IPS DF 6.9 (cell line): ENCODE measurements at regions not wholly inside any gene's neighbourhood (a gene's known extent, or its start where the extent isn't known, plus 50 kb on each side); places are given as distances from the start of the nearest gene placed in this dataset.
"Not testable (repeated sequence)": the region's sequence is repeated elsewhere in the genome, so short reads cannot be mapped to it uniquely, and the experiment has no call there.

Source experiments
- DNase-seq: peaks from one replicate; pipeline ENCODE4 v3.0.0-alpha.2; 2013; ENCODE audit warnings: low read depth, low spot score
- H3K27ac ChIP-seq: one replicate; pipeline ENCODE4 v1.5.1; 2013; ENCODE audit warnings: low read length, control low read depth
- H3K27me3 ChIP-seq: 2 replicates; pipeline ENCODE4 v1.6.1; 2013; ENCODE audit warnings: mild to moderate bottlenecking, low read length; ENCODE audit not compliant: control insufficient read depth, insufficient read depth
- H3K36me3 ChIP-seq: 2 replicates; pipeline ENCODE4 v1.6.1; 2013; ENCODE audit warnings: low read length; ENCODE audit not compliant: control insufficient read depth, insufficient read depth
- H3K4me1 ChIP-seq: 2 replicates; pipeline ENCODE4 v1.6.1; 2013; ENCODE audit warnings: low read length; ENCODE audit not compliant: control insufficient read depth, insufficient read depth
- H3K4me3 ChIP-seq: 2 replicates; pipeline ENCODE4 v1.5.1; 2013; ENCODE audit warnings: mild to moderate bottlenecking, low read length
- H3K9me3 ChIP-seq: 2 replicates; pipeline ENCODE4 v1.6.1; 2013; ENCODE audit warnings: low read length, inconsistent platforms; ENCODE audit not compliant: control insufficient read depth, insufficient read depth
- WGBS: extraction: QIAGEN DNeasy Blood & Tissue Kit; methylation state at CpG from one replicate; pipeline ENCODE4 v1.1.7; 2013; ENCODE audit warnings: mixed read lengths, missing lambda C conversion rate; ENCODE audit not compliant: insufficient read length, insufficient coverage; 5-methylcytosine and 5-hydroxymethylcytosine counted together

DNA sequence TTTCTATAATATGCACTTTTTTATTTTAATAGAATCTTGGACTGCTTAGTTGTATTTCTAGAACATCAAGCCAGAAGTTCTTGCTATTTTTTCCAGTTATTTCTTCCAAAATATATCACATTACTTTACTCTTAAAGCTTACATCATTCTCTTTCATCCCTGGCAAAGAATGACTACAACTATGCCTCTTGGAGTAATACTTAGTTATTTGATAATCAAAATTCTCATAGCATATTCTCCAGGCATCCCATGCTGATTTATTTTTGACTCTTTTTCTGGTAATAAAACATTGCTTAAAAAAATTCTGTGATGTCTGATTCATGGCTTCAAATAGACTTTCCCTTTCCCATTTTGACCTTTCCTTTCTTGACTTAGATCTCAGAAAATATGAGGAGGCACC lies 118.7 kb upstream of the TSPAN8 start:
- Histone ChIP-seq H3K36me3 (no peaks in the 10 kb centered on the region), H3K27me3 (no peaks in the 10 kb centered on the region), H3K4me1 (no peaks in the 10 kb centered on the region), H3K4me3 (no peak overlapping the region), H3K27ac (no peak overlapping the region), H3K9me3 (no peaks in the 10 kb centered on the region)
- DNase-seq, result no peak

DNA sequence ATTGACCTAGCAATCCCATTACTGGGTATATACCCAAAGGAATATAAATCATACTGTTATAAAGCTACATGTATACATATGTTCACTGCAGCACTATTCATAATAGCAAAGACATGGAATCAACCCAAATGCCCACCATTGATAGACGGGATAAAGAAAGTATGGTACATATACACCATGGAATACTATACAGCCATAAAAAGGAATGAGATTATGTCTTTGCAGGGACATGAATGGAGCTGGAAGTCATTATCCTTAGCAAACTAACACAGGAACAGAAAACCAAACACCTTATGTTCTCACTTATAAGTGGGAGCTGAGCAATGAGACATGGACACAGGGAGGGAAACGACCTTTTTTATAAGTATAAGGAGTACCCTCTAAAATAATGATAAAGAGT lies 113.0 kb upstream of the TSPAN8 start:
- H3K4me3 ChIP-seq, H3K27me3 ChIP-seq, H3K4me1 ChIP-seq, H3K36me3 ChIP-seq, DNase-seq, H3K9me3 ChIP-seq, H3K27ac ChIP-seq: not testable (repeated sequence)
- no CpG with 5 or more reads among the region's 2 CpGs for WGBS

DNA sequence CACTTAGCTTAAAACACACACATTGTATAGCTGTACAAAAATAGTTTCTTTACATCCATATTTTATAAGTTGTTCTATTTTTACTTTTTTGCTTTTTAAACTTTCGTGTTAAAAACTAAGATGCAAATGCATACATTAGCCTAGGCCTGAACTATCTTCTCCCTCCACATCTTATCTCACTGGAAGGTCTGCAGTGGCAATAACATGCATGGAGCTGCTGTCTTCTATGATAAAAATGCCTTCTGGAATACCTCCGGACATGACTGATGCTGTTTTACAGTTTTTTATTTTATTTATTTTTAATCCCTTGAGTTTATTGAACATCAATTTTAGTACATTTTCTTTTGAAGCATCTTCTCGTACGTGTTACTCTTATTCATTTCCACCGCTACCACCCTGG lies 112.3 kb upstream of the TSPAN8 start:
- no CpG with 5 or more reads among the region's 5 CpGs for WGBS
- no peaks in the 10 kb centered on the region for H3K36me3 ChIP-seq
- no peaks in the 10 kb centered on the region for H3K9me3 ChIP-seq
- no peak for DNase-seq
- no peak overlapping the region for H3K27ac ChIP-seq
- H3K4me3 ChIP-seq, result no peak overlapping the region
- H3K4me1 ChIP-seq, result no peaks in the 10 kb centered on the region
- H3K27me3 ChIP-seq, result no peaks in the 10 kb centered on the region

DNA sequence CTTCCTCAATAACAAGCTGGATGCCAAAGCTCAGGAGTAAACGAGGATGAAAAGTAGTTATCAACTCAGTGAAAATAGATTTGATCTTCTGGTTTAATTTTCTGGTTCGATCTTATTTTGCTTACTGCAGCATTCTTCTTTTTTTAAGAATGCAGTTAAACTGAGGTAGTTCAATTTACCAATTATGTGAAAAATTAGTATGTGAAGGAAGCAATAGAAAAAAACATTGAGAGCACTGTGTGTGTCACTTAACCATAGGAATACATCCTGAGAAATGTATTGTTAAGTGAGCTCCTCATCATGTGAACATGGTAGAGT lies 111.4 kb upstream of the TSPAN8 start:
- Histone ChIP-seq H3K4me1 (no peaks in the 10 kb centered on the region), H3K9me3 (no peaks in the 10 kb centered on the region), H3K27ac (no peak overlapping the region), H3K36me3 (no peaks in the 10 kb centered on the region), H3K4me3 (no peak overlapping the region), H3K27me3 (no peaks in the 10 kb centered on the region)
- DNase-seq, result no peak
- WGBS, result no CpG with 5 or more reads among the region's 2 CpGs

DNA sequence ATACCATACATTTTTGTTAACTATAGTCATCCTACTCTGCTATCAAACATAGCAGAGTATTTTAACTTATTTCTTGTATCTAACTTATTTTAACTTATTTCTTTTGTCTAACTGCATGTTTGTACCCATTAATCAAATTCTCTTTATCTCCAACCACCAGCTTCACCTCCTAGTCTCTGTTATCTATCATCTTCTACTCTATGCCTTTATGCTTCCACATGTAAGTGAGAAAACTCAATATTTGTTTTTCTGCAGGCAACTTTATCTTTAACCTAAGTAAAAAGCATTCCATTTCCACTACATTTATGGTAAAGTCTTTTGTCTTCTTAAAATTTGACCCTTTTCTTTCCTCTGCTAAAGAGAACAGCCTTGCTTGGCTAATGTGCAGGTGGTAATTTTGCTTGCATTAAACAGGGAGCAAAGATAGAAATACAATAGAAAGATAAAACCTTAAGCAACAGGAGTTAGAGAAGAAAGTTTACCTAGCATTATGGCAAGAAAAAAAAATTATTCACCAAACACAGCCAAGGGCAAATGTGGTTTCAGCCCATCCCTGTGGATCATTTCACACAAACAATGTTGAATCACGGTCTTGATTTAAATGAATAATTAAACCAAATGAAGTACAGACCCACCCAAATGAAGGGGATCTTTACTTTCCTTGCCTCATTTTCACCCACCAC lies 110.9 kb upstream of the TSPAN8 start:
- no peak overlapping the region for H3K27ac ChIP-seq
- no peaks in the 10 kb centered on the region for H3K4me1 ChIP-seq
- H3K4me3 ChIP-seq, result no peak overlapping the region
- no peaks in the 10 kb centered on the region for H3K36me3 ChIP-seq
- no peak for DNase-seq
- H3K27me3 ChIP-seq, result no peaks in the 10 kb centered on the region
- no peaks in the 10 kb centered on the region for H3K9me3 ChIP-seq
- WGBS, result no CpG with 5 or more reads among the region's 1 CpG

DNA sequence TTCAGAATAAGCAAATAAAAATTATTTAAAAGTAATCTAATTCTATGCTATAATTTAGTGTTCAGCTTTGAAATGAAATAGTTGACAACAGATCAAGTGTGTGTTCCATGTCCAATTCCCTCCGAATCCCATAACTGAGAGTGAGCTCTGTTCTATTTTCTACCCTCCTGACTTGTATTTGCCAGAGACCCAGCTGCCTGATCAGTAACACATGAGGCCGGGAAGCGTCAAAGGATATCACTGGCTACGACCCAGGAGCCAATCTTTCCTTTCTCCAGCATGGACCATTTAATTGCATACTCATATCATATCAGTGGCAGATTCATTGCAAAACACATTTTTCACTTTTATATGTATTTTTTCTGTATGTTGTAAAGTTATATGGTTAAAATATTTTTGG lies 108.8 kb upstream of the TSPAN8 start:
- Histone ChIP-seq H3K36me3 (no peaks in the 10 kb centered on the region), H3K27me3 (no peaks in the 10 kb centered on the region), H3K4me3 (no peak overlapping the region), H3K27ac (no peak overlapping the region), H3K9me3 (no peaks in the 10 kb centered on the region), H3K4me1 (no peaks in the 10 kb centered on the region)
- no peak for DNase-seq
- no CpG with 5 or more reads among the region's 4 CpGs for WGBS

DNA sequence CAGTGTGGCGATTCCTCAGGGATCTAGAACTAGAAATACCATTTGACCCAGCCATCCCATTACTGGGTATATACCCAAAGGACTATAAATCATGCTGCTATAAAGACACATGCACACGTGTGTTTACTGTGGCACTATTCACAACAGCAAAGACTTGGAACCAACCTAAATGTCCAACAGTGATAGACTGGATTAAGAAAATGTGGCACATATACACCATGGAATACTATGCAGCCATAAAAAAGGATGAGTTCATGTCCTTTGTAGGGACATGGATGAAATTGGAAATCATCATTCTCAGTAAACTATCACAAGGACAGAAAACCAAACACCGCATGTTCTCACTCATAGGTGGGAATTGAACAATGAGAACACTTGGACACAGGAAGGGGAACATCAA lies 107.9 kb upstream of the TSPAN8 start:
- H3K27ac ChIP-seq, H3K4me1 ChIP-seq, H3K36me3 ChIP-seq, DNase-seq, H3K27me3 ChIP-seq, H3K4me3 ChIP-seq, H3K9me3 ChIP-seq: not testable (repeated sequence)
- WGBS, result no CpG with 5 or more reads among the region's 3 CpGs

DNA sequence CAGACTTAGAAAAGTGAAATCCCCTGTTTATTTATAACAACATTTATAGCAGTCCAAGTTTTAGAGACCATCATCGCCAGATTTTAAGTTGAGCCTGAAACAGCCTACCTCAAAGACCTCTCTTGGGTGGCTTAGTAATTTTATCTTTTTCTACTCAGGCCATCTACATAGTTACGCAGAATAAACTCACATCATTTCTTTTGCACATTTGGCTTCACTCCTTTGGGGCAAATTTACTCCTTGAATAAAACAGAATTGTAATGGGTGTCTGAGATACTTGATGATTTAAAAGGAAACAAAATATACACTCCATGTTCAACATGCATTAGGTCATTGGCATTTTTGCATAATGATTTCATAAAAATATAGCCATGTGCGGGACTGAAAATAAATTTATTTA lies 104.7 kb upstream of the TSPAN8 start:
- Histone ChIP-seq H3K4me1 (no peaks in the 10 kb centered on the region), H3K36me3 (no peaks in the 10 kb centered on the region), H3K4me3 (no peak overlapping the region), H3K27me3 (no peaks in the 10 kb centered on the region), H3K9me3 (no peaks in the 10 kb centered on the region), H3K27ac (no peak overlapping the region)
- no peak for DNase-seq
- no CpG with 5 or more reads among the region's 3 CpGs for WGBS

DNA sequence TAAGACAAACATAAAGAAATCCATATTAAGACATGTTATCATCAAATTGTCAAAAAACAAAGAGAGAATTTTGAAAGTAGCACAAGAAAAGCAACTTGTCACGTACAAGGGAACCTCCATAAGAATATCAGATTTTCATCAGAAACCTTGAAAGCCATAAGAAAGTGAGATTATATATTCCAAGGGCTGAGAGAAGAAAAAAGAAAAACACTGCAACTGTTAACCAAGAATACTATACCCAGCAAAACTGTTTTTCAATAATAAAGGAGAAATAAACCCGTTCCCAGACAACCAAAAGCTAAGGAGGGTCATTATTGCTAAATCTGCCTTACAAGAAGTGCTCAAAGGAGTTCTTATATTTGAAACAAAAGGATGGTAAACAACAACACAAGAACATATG lies 94.7 kb upstream of the TSPAN8 start:
- no peak overlapping the region for H3K27ac ChIP-seq
- no peaks in the 10 kb centered on the region for H3K27me3 ChIP-seq
- H3K36me3 ChIP-seq, result no peaks in the 10 kb centered on the region
- no peak for DNase-seq
- H3K9me3 ChIP-seq, result no peaks in the 10 kb centered on the region
- H3K4me3 ChIP-seq, result no peak overlapping the region
- WGBS, result no CpG with 5 or more reads among the region's 2 CpGs
- H3K4me1 ChIP-seq, result no peaks in the 10 kb centered on the region

DNA sequence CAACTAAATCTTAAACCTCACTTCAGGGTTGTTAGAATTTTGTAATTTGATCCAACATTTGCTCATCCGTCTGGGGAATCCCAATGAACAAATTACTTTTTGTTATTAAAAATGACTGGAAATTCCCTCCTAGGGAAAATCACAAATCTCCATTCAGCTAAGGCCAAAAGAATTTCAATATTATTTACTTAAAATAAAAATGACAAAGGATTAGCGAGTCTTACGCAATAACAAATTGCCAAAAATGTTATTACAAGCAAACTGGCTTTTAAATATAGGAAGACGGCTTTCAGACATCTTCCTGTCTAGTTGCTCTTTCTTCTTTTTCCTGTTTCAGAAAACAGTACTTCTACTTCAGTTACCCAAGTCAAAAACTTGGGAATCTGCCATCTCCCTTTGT lies 92.4 kb upstream of the TSPAN8 start:
- H3K36me3 ChIP-seq, result no peaks in the 10 kb centered on the region
- no peak overlapping the region for H3K4me3 ChIP-seq
- no peaks in the 10 kb centered on the region for H3K27me3 ChIP-seq
- no peak overlapping the region for H3K27ac ChIP-seq
- no peaks in the 10 kb centered on the region for H3K4me1 ChIP-seq
- whole genome bisulfite sequencing, result no CpG with 5 or more reads among the region's 4 CpGs
- H3K9me3 ChIP-seq, result no peaks in the 10 kb centered on the region
- DNase-seq, result no peak

DNA sequence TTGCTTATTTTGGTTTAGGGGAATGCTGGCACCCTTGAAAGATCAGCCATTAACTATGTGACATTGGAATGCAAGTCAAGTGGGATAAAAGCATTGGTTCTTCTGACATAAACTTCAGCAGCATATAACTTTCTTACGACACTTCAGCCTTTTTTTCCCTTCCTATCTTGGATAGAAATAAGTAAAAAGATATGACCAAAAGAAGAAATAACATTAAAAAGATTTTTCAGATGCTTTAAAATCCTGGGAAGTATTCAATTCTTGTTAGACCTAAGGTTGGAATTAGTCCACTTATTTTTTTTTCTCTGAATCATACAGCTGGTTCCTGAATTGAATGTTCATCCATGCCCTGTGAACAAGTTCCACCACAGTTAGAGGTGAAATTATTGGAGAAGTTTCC lies 85.6 kb upstream of the TSPAN8 start:
- H3K9me3 ChIP-seq, result no peaks in the 10 kb centered on the region
- H3K27ac ChIP-seq, result no peak overlapping the region
- no peaks in the 10 kb centered on the region for H3K4me1 ChIP-seq
- no peak overlapping the region for H3K4me3 ChIP-seq
- WGBS, result no CpG with 5 or more reads among the region's 1 CpG
- H3K36me3 ChIP-seq, result no peaks in the 10 kb centered on the region
- DNase-seq, result no peak
- H3K27me3 ChIP-seq, result no peaks in the 10 kb centered on the region
